Pancreas (tissue), 10 donors: ENCODE measurements at regions not wholly inside any gene's neighbourhood (a gene's known extent, or its start where the extent isn't known, plus 50 kb on each side); places are given as distances from the start of the nearest gene placed in this dataset.

Experiments
- ATAC-seq, 4 donors: fragments of 200-7000 bp; cut with Tn5 transposase; one replicate each; pipeline versions ENCODE4 v1.8.0 to v1.9.1; 2020; ENCODE audit warnings: mild to moderate bottlenecking in 4 of 4, moderate library complexity in 4 of 4
- DNase-seq, 6 donors: peaks; one replicate each; pipeline ENCODE4 v3.0.0-alpha.2; 2020
- FAIRE-seq: peaks from 2 replicates; lab custom pipeline; 2012; peaks lifted over from hg19 to GRCh38; lab: Jason Lieb, UNC
- H3K27ac ChIP-seq, 4 donors: fragments of 200-600 bp; sonication (generic); 1 replicate in 3 of 4; 2 replicates in 1 of 4; pipeline versions ENCODE4 v1.5.0 to v1.8.0; 2020
- H3K27me3 ChIP-seq, 4 donors: fragments of 200-600 bp; one replicate each; pipeline ENCODE4 v1.8.0; 2021
- H3K36me3 ChIP-seq, 3 donors: fragments of 200-600 bp; sonication (generic) in 1 of 3; one replicate each; pipeline versions ENCODE4 v1.5.0 to v1.8.0; 2020 to 2021
- H3K4me1 ChIP-seq, 3 donors: fragments of 200-600 bp; one replicate each; pipeline ENCODE4 v1.8.0; 2021
- H3K4me3 ChIP-seq, 4 donors: fragments of 200-600 bp; sonication (generic) in 2 of 4; one replicate each; pipeline versions ENCODE4 v1.5.0 to v1.8.0; 2020 to 2021
- H3K9me3 ChIP-seq, 4 donors: fragments of 200-600 bp; one replicate each; pipeline ENCODE4 v1.8.0; 2021
- CTCF ChIP-seq, 4 donors: fragments of 200-600 bp; sonication (generic) in 3 of 4; IDR thresholded peaks; one replicate each; pipeline versions ENCODE4 v1.5.0 to v1.8.0; 2021; ENCODE audit warnings: antibody characterized with exemption in 4 of 4
- WGBS, 2 donors: extraction: QIAGEN DNeasy Blood & Tissue Kit; methylation state at CpG; one replicate each; pipeline ENCODE4 v1.1.7; 2013; 5-methylcytosine and 5-hydroxymethylcytosine counted together
- intact Hi-C, 3 donors: fragments of 100-400 bp; cut with DNase I; formaldehyde crosslinking; loops; one replicate each; pipeline versions ENCODE4 v1.11.1 to v1.14.2; 2022
- donor health status: healthy with polysubstance abuse.
- donor health status: DM: no; HTN: no; CAD: no; lungs with moderate emphysema.
- donor health status: DM: no; HTN: no; CAD: no.
- donor health status: control.
- donor health status: control.
- donor health status: Bipolar disorder and iron deficiency.
- donor health status: DM: yes; HTN: yes; CAD: no.
- donor health status: DM: no; HTN: no; CAD: no.
- donor health status: DM: no; HTN: no; CAD: no.
- donor health status: DM: yes; HTN: yes; CAD: no.

GRCh38 chr5:40396317-40396716 is 283.4 kb upstream of the PTGER4 start:
- FAIRE-seq, result no peak
- Histone ChIP-seq H3K4me1 (no peaks in the 10 kb centered on the region), H3K9me3 (no peaks in the 10 kb centered on the region), H3K4me3 (no peak overlapping the region), H3K36me3 (no peaks in the 10 kb centered on the region), H3K27me3 (no peaks in the 10 kb centered on the region), H3K27ac (no peak overlapping the region)
- 67 to 80% methylated on average over 1 of the region's 1 CpG for WGBS, 2 donors
- intact Hi-C loops, result no loop called here
- no peak for DNase-seq
- TF ChIP-seq CTCF (IDR thresholded peaks at IDR 0.05), result no peak
- ATAC-seq, result no peak

- DNase-seq, result no peak
- TF ChIP-seq CTCF (IDR thresholded peaks at IDR 0.05), result no peak
- H3K36me3 ChIP-seq, result no peaks in the 10 kb centered on the region
- intact Hi-C loops, result no loop called here
- FAIRE-seq, result no peak
- no peak for ATAC-seq
- H3K9me3 ChIP-seq, result no peaks in the 10 kb centered on the region
- H3K27me3 ChIP-seq, result no peaks in the 10 kb centered on the region
- no peaks in the 10 kb centered on the region for H3K4me1 ChIP-seq
- no peak overlapping the region for H3K27ac ChIP-seq
- 51 to 64% methylated on average over 4 of the region's 4 CpGs for WGBS, 2 donors
- no peak overlapping the region for H3K4me3 ChIP-seq
Measured at GRCh38 chr5:40395251-40395650, 284.5 kb upstream of the PTGER4 start.

- Histone ChIP-seq H3K4me1 (no peaks in the 10 kb centered on the region), H3K36me3 (no peaks in the 10 kb centered on the region), H3K9me3 (no peaks in the 10 kb centered on the region), H3K4me3 (no peak overlapping the region), H3K27me3 (no peaks in the 10 kb centered on the region), H3K27ac (no peak overlapping the region)
- DNase-seq (no peak), ATAC-seq (no peak), FAIRE-seq (no peak)
- intact Hi-C loops, result no loop called here
- 84 to 90% methylated on average over 4 of the region's 4 CpGs for WGBS, 2 donors
- no peak for TF ChIP-seq CTCF (IDR thresholded peaks at IDR 0.05)
Measured at GRCh38 chr5:40394698-40395097, 285.0 kb upstream of the PTGER4 start.

- intact Hi-C loops, result no loop called here
- H3K36me3 ChIP-seq, result no peaks in the 10 kb centered on the region
- H3K27me3 ChIP-seq, result no peaks in the 10 kb centered on the region
- FAIRE-seq (no peak), DNase-seq (no peak), ATAC-seq (no peak)
- no peak overlapping the region for H3K4me3 ChIP-seq
- no peaks in the 10 kb centered on the region for H3K9me3 ChIP-seq
- no peaks in the 10 kb centered on the region for H3K4me1 ChIP-seq
- TF ChIP-seq CTCF (IDR thresholded peaks at IDR 0.05), result no peak
- H3K27ac ChIP-seq, result no peak overlapping the region
Measured at GRCh38 chr5:40391642-40392041, 288.1 kb upstream of the PTGER4 start.

- FAIRE-seq (no peak), DNase-seq (no peak), ATAC-seq (no peak)
- 76 to 86% methylated on average over 6 of the region's 6 CpGs for WGBS, 2 donors
- no peak for TF ChIP-seq CTCF (IDR thresholded peaks at IDR 0.05)
- Histone ChIP-seq H3K4me1 (no peaks in the 10 kb centered on the region), H3K9me3 (no peaks in the 10 kb centered on the region), H3K27ac (no peak overlapping the region), H3K4me3 (no peak overlapping the region), H3K27me3 (no peaks in the 10 kb centered on the region), H3K36me3 (no peaks in the 10 kb centered on the region)
- intact Hi-C loops, result no loop called here
Measured at GRCh38 chr5:40390281-40391149, 289.2 kb upstream of the PTGER4 start.
